Lower lobe of right lung (tissue), 2 donors: ENCODE measurements at regions not wholly inside any gene's neighbourhood (a gene's known extent, or its start where the extent isn't known, plus 50 kb on each side); places are given as distances from the start of the nearest gene placed in this dataset.

Experiments used
- ATAC-seq, 2 donors: fragments of 200-7000 bp; cut with Tn5 transposase; one replicate each; pipeline ENCODE4 v1.9.1; 2020 to 2022; ENCODE audit warnings: mild to moderate bottlenecking in 2 of 2, moderate library complexity in 2 of 2
- DNase-seq: peaks from one replicate; pipeline ENCODE4 v3.0.0-alpha.2; 2020
- H3K27ac ChIP-seq: fragments of 200-600 bp; one replicate; pipeline ENCODE4 v1.8.0; 2022
- H3K27me3 ChIP-seq: fragments of 200-600 bp; one replicate; pipeline ENCODE4 v1.8.0; 2022; ENCODE audit warnings: low read depth
- H3K36me3 ChIP-seq: fragments of 200-600 bp; one replicate; pipeline ENCODE4 v1.8.0; 2022; ENCODE audit warnings: mild to moderate bottlenecking
- H3K4me1 ChIP-seq: fragments of 200-600 bp; one replicate; pipeline ENCODE4 v1.8.0; 2022
- H3K4me3 ChIP-seq: fragments of 200-600 bp; one replicate; pipeline ENCODE4 v1.8.0; 2022; ENCODE audit warnings: mild to moderate bottlenecking
- H3K9me3 ChIP-seq: fragments of 200-600 bp; one replicate; pipeline ENCODE4 v1.8.0; 2022
- intact Hi-C: fragments of 100-400 bp; cut with DNase I; formaldehyde crosslinking; loops from one replicate; pipeline ENCODE4 v1.11.0; 2022
- TF ChIP-seq, protein P1 (sequence below): fragments of 200-600 bp; IDR thresholded peaks from one replicate; pipeline ENCODE4 v1.8.0; 2022; ENCODE audit warnings: antibody characterized with exemption, mild to moderate bottlenecking
- donor health status: DM: no; HTN: yes; CAD: no; lungs with severe emphysema.

DNA sequence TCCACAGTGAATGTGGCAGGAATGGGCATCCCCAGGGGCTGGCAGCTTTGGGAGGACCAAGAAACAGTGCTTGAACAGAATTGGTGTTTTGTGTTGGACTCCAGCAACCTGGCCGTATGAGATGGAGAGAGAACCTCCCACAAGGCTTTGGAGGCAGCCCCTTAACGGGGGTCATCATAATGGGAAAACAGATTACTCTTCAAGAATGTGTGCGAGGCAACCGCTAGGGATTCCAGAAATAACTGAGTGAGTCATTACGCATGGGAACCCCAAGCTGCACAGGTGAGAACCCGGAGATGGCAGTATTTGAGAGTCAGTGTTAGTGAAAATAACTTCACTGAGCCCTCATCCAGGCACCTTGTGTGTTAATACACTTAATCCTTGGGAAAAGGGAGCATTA is 567.8 kb upstream of the TBX3 start:
- Histone ChIP-seq H3K36me3 (no peaks in the 10 kb centered on the region), H3K4me1 (no peaks in the 10 kb centered on the region), H3K27me3 (peaks cover 4% of the 10 kb centered on the region), H3K4me3 (no peak overlapping the region), H3K27ac (no peak overlapping the region), H3K9me3 (no peaks in the 10 kb centered on the region)
- TF ChIP-seq, protein P1, sequence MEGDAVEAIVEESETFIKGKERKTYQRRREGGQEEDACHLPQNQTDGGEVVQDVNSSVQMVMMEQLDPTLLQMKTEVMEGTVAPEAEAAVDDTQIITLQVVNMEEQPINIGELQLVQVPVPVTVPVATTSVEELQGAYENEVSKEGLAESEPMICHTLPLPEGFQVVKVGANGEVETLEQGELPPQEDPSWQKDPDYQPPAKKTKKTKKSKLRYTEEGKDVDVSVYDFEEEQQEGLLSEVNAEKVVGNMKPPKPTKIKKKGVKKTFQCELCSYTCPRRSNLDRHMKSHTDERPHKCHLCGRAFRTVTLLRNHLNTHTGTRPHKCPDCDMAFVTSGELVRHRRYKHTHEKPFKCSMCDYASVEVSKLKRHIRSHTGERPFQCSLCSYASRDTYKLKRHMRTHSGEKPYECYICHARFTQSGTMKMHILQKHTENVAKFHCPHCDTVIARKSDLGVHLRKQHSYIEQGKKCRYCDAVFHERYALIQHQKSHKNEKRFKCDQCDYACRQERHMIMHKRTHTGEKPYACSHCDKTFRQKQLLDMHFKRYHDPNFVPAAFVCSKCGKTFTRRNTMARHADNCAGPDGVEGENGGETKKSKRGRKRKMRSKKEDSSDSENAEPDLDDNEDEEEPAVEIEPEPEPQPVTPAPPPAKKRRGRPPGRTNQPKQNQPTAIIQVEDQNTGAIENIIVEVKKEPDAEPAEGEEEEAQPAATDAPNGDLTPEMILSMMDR, result no peak
- DNase-seq, result no peak
- ATAC-seq, result no peak
- intact Hi-C loops, result no loop called here

DNA sequence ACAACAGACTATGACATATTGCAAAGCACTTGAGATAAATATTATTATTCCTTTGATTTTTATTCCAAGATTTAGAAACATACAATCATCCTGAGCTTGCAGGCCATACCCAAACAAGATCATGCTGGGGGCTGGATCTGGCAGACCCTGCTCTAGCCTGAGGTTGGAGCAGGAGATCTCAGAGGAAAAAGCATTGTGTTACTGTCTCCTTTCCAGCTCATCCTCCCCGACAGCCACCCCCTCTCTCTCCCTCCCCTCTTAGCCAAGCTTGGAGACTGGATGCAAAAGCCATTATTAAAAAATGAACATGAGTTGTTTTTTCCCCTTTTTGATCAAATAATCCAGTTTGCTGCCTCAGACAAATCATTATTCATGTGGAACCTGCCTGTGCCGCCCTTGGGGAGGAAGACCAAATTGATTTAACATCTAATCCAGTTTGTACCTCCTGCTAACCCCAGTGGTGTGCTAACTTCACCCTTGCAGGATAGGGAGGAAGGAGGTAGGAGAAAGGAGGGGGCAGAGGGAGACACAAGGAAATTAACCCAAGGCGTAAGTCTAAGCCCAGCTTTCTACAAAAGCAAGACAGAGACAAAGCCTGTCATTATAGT is 565.8 kb upstream of the TBX3 start:
- DNase-seq, result no peak
- ATAC-seq, result no peak
- TF ChIP-seq, protein P1, result no peak
- intact Hi-C loops, result no loop called here
- Histone ChIP-seq H3K4me3 (no peak overlapping the region), H3K27ac (no peak overlapping the region), H3K27me3 (peaks cover 4% of the 10 kb centered on the region), H3K4me1 (no peaks in the 10 kb centered on the region), H3K36me3 (no peaks in the 10 kb centered on the region), H3K9me3 (no peaks in the 10 kb centered on the region)

DNA sequence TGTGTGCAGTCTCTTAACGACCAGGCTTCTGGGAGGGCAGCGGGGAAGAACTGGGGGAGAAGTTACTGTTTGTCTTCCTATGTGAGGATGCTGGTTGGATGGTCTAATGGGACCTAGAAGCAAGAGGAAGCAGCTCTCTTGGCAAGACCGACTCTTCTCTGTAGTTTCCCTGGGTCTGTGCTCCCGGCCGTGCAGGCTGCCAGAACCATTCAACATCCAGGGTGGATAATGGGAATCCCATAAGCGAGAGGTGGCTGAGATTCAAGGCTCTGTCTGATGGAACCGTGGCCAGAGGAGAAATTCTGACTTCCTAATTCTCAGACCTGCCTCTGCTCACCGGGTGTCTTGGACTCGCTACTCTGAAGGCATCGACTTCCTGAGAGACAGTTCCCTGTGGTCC is 561.0 kb upstream of the TBX3 start:
- Histone ChIP-seq H3K4me1 (no peaks in the 10 kb centered on the region), H3K4me3 (no peak overlapping the region), H3K36me3 (no peaks in the 10 kb centered on the region), H3K27ac (no peak overlapping the region), H3K27me3 (no peaks in the 10 kb centered on the region), H3K9me3 (no peaks in the 10 kb centered on the region)
- ATAC-seq (no peak), DNase-seq (no peak)
- intact Hi-C loops, result no loop called here
- TF ChIP-seq, protein P1, result no peak

DNA sequence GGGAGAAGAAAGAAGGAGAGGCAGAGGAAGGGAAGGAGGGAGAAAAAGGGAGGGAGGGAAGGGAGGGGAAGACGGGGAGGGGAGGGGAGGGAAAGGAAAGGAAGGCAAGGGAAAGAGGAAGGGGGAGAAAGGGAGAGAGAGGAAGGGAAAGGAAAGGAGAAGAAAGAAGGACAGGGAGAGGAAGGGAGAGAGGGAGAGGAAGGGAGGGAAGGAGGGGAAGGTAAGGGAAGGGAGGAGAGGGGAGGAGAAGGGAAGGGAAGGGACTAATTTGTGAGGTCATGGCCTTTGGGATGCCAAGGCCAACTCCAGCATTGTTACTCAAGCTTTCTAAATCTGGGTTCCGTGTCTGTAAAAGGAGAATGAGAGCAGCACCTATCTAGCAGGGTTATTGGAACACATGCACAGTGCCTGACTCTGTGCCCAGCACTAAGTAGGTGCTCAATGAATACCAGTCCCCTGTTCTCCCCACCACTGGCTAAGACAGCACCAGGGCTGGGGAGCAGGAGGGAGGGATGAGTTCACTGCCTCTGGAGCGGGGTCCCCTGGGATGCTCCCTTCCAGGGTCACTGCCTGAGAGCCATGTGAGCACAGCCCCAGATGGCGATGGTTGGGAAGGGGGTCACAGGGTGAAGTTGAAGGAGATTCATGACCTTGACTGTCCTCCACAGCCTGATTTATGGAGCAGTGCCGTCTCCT is 560.1 kb upstream of the TBX3 start:
- Histone ChIP-seq H3K4me1 (no peaks in the 10 kb centered on the region), H3K36me3 (no peaks in the 10 kb centered on the region), H3K9me3 (no peaks in the 10 kb centered on the region), H3K4me3 (no peak overlapping the region), H3K27ac (no peak overlapping the region), H3K27me3 (no peaks in the 10 kb centered on the region)
- ATAC-seq (no peak), DNase-seq (no peak)
- intact Hi-C loops, result no loop called here
- TF ChIP-seq, protein P1, result no peak

DNA sequence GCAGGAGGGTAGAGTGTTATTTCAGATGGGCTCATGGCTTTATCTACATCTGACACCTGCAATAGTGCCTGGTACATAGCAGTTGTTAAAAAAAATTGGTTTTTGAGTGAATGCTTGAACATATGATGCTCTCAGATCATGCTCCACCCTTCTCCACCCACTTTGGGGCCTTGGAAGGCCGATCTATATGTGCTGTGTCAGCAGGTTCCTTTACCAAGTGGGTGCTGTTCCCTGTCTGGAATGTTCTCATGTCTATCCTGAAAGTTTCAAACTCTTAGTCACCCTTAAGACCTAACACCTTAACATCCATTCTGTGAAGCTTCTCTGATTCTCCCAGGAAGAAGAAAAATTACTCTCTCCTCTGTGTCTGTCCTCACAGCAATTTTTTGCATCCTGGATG is 556.3 kb upstream of the TBX3 start:
- no peaks in the 10 kb centered on the region for H3K4me1 ChIP-seq
- no peak overlapping the region for H3K4me3 ChIP-seq
- no peaks in the 10 kb centered on the region for H3K27me3 ChIP-seq
- H3K36me3 ChIP-seq, result no peaks in the 10 kb centered on the region
- TF ChIP-seq, protein P1, result no peak
- no peaks in the 10 kb centered on the region for H3K9me3 ChIP-seq
- DNase-seq (no peak), ATAC-seq (no peak)
- intact Hi-C loops, result no loop called here
- H3K27ac ChIP-seq, result no peak overlapping the region
